ENCODE measurements at regions not wholly inside any gene's neighbourhood (a gene's known extent, or its start where the extent isn't known, plus 50 kb on each side); places are given as distances from the start of the nearest gene placed in this dataset.

DNA sequence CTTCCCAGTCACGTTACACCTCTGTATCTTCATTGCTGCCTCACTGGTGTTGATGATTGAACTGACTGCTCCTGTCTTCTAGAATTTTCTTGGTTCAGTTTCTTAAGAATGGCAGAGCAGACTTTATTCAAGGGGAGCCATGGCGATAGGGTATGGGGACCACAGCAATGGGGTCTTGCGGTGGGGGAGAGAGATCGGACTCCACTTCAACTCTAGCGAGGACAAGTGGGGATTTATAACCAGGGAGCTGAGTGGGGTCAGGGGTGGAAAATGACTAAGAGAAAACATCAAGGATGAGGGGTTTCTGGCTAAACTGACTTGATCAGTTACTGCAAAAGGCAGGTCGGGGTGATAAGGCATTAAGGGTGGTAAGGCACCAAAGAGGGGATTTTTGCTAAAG is 156.4 kb downstream of the CD83 start:
- Histone ChIP-seq H4K20me1 (ENCODE audit: insufficient read depth, low read length) (no peaks in the 10 kb centered on the region), H3K4me2 (ENCODE audit: low read length) (no peak overlapping the region), H3K36me3 (ENCODE audit: insufficient read depth, low read length) (peaks cover 12% of the 10 kb centered on the region; the same call in 1 of the 2 replicates), H3K9me3 (ENCODE audit: low read length) (peaks cover 21% of the 10 kb centered on the region; the same call in 1 of the 2 replicates), H3K4me3 (ENCODE audit: low read depth, low read length, poor library complexity, severe bottlenecking) (no peak overlapping the region), H3K27ac (ENCODE audit: low read depth, low read length, poor library complexity, severe bottlenecking) (no peak overlapping the region), H3K9me2 (ENCODE audit: insufficient read depth, low read length) (no peaks in the 10 kb centered on the region), H3K4me1 (ENCODE audit: insufficient read depth, low read length, poor library complexity, severe bottlenecking) (peaks cover 63% of the 10 kb centered on the region), H3K79me2 (ENCODE audit: insufficient read depth, low read depth, low read length) (no peaks in the 10 kb centered on the region), H2AFZ (ENCODE audit: low read length) (no peak overlapping the region)
- TF ChIP-seq EZH2phosphoT487 (IDR thresholded peaks at IDR 0.05; ENCODE audit: borderline replicate concordance, low read depth, low read length) = no peak
- TF ChIP-seq, protein P1, sequence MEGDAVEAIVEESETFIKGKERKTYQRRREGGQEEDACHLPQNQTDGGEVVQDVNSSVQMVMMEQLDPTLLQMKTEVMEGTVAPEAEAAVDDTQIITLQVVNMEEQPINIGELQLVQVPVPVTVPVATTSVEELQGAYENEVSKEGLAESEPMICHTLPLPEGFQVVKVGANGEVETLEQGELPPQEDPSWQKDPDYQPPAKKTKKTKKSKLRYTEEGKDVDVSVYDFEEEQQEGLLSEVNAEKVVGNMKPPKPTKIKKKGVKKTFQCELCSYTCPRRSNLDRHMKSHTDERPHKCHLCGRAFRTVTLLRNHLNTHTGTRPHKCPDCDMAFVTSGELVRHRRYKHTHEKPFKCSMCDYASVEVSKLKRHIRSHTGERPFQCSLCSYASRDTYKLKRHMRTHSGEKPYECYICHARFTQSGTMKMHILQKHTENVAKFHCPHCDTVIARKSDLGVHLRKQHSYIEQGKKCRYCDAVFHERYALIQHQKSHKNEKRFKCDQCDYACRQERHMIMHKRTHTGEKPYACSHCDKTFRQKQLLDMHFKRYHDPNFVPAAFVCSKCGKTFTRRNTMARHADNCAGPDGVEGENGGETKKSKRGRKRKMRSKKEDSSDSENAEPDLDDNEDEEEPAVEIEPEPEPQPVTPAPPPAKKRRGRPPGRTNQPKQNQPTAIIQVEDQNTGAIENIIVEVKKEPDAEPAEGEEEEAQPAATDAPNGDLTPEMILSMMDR (conservative IDR thresholded peaks at IDR 0.05; ENCODE audit: low read length) = no peak
- no TSS peak for BruUV-seq (replicated peaks)
- CTCF ChIA-PET (ENCODE audit: unreplicated experiment) = no interaction called here
- DNase-seq (ENCODE audit: low spot score) = no peak
- intact Hi-C loops (cut with micrococcal nuclease; ENCODE audit: unreplicated experiment) = no loop called here
- POLR2A ChIA-PET = no interaction called here

DNA sequence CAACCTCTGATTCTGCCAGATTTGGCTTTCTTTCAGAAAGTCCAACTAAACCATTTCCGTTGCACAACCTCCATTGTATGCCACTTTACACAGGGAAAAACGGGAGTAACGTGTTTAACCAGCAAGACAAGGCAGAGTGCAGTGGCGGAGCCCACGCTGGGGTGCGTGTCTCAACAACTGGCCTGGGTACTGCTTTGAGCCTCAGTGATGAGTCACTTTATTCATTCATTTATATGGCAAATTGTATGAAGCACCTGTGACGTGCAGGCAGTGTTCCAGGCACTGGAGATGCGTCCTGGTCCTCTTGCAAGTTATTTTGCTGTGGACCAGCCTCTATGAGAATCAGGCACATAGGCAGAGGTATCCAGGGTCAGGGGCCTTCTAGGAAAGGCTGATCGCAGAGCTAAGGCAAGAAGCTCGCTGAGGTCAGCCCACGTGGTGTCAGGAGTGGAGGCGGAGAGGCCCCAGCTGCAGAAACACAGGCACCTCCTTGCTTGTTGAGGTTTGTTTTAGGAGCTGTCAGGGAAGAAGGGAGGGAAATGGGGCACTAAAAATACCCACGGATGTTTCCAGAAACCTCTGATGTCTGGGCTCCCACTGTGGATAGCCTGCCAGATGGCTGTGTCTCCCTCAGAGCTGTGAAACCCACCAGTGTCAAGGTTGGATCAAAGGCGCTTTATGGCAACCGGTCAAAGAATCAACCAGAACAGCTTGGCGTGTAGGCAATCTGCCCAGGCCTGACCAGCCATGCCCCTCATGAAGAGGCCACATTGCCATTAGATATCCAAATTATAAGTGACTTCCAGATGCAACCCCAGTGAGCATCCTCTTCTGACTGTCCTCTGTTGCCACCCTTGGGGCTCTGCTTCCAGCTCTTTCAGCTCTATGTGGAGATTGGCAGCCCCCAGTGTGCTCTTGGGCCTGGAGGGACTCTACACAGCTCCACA is 157.2 kb downstream of the CD83 start:
- intact Hi-C loops (cut with micrococcal nuclease; ENCODE audit: unreplicated experiment) = loop anchor here (5.0 kb wide), 1 partner anchor 48 kb away; no protein-coding TSS in a partner anchor
- TF ChIP-seq EZH2phosphoT487 (IDR thresholded peaks at IDR 0.05; ENCODE audit: borderline replicate concordance, low read depth, low read length) = no peak
- Histone ChIP-seq H3K4me1 (ENCODE audit: insufficient read depth, low read length, poor library complexity, severe bottlenecking) (peaks cover 61% of the 10 kb centered on the region), H3K4me3 (ENCODE audit: low read depth, low read length, poor library complexity, severe bottlenecking) (no peak overlapping the region), H3K79me2 (ENCODE audit: insufficient read depth, low read depth, low read length) (no peaks in the 10 kb centered on the region), H4K20me1 (ENCODE audit: insufficient read depth, low read length) (no peaks in the 10 kb centered on the region), H3K9me3 (ENCODE audit: low read length) (peaks cover 21% of the 10 kb centered on the region; the same call in 1 of the 2 replicates), H2AFZ (ENCODE audit: low read length) (peak overlapping the region; percentile 46; the same call in 1 of the 2 replicates), H3K36me3 (ENCODE audit: insufficient read depth, low read length) (peaks cover 12% of the 10 kb centered on the region; the same call in 1 of the 2 replicates), H3K4me2 (ENCODE audit: low read length) (peak overlapping the region; percentile 66), H3K27ac (ENCODE audit: low read depth, low read length, poor library complexity, severe bottlenecking) (peak overlapping the region; percentile 95), H3K9me2 (ENCODE audit: insufficient read depth, low read length) (no peaks in the 10 kb centered on the region)
- POLR2A ChIA-PET = interaction anchor here (0.9 to 2.7 kb wide), 5 partner anchors 20 to 46 kb away, joined by 3 to 9 read pairs (median 4); no protein-coding TSS in a partner anchor
- CTCF ChIA-PET (ENCODE audit: unreplicated experiment) = no interaction called here
- no peak for DNase-seq (ENCODE audit: low spot score)
- no TSS peak for BruUV-seq (replicated peaks)

DNA sequence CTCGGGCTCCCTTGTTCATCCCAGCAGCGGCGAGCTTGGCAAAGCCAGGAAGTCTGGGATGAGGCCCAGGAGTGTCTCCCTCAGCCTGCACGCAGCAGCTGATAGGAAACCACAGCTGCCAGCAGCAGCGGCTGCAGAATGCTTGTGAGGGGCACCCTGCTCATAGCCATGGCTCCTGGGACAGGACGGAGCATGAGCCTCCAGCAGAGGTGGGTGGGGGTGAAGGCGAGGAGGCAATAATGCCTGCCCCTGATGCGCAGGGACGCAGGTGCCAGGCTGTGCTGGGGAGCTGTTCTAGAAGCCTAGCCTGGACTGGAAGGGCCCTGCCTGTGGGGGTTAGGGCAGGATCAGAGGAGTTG is 157.9 kb downstream of the CD83 start:
- H3K36me3 ChIP-seq (ENCODE audit: insufficient read depth, low read length) = peaks cover 12% of the 10 kb centered on the region; the same call in 1 of the 2 replicates
- peaks cover 21% of the 10 kb centered on the region; the same call in 1 of the 2 replicates for H3K9me3 ChIP-seq (ENCODE audit: low read length)
- CTCF ChIA-PET (ENCODE audit: unreplicated experiment) = interaction anchor here (1.3 to 1.5 kb wide), 2 partner anchors 10 to 21 kb away, joined by 4 read pairs; no protein-coding TSS in a partner anchor
- peak overlapping the region; percentile 66 for H3K4me2 ChIP-seq (ENCODE audit: low read length)
- no peak for TF ChIP-seq EZH2phosphoT487 (IDR thresholded peaks at IDR 0.05; ENCODE audit: borderline replicate concordance, low read depth, low read length)
- TF ChIP-seq, protein P1 (conservative IDR thresholded peaks at IDR 0.05; ENCODE audit: low read length) = no peak
- no TSS peak for BruUV-seq (replicated peaks)
- intact Hi-C loops (cut with micrococcal nuclease; ENCODE audit: unreplicated experiment) = loop anchor here (5.0 kb wide), 1 partner anchor 48 kb away; no protein-coding TSS in a partner anchor
- no peaks in the 10 kb centered on the region for H3K79me2 ChIP-seq (ENCODE audit: insufficient read depth, low read depth, low read length)
- peak overlapping the region; percentile 95 for H3K27ac ChIP-seq (ENCODE audit: low read depth, low read length, poor library complexity, severe bottlenecking)
- no peaks in the 10 kb centered on the region for H4K20me1 ChIP-seq (ENCODE audit: insufficient read depth, low read length)
- POLR2A ChIA-PET = interaction anchor here (0.9 to 2.7 kb wide), 6 partner anchors 20 to 64 kb away, joined by 3 to 9 read pairs (median 4); no protein-coding TSS in a partner anchor
- peak overlapping the region; percentile 46 for H2AFZ ChIP-seq (ENCODE audit: low read length)
- no peaks in the 10 kb centered on the region for H3K9me2 ChIP-seq (ENCODE audit: insufficient read depth, low read length)
- H3K4me3 ChIP-seq (ENCODE audit: low read depth, low read length, poor library complexity, severe bottlenecking) = no peak overlapping the region
- peaks cover 60% of the 10 kb centered on the region for H3K4me1 ChIP-seq (ENCODE audit: insufficient read depth, low read length, poor library complexity, severe bottlenecking)
- DNase-seq (ENCODE audit: low spot score) = no peak
